HL-60 (cell line): ENCODE measurements at regions not wholly inside any gene's neighbourhood (a gene's known extent, or its start where the extent isn't known, plus 50 kb on each side); places are given as distances from the start of the nearest gene placed in this dataset.

Experiments
- SPI1 ChIP-seq: IDR thresholded peaks from 2 replicates; pipeline ENCODE4 v1.6.1; 2012; ENCODE audit warnings: low read depth, mild to moderate bottlenecking, borderline replicate concordance
- TF ChIP-seq, protein P1 (sequence below): IDR thresholded peaks from one replicate; pipeline ENCODE4 v1.5.1; 2011; ENCODE audit warnings: low read length, control low read depth, inconsistent platforms; ENCODE audit not compliant: insufficient read depth

DNA sequence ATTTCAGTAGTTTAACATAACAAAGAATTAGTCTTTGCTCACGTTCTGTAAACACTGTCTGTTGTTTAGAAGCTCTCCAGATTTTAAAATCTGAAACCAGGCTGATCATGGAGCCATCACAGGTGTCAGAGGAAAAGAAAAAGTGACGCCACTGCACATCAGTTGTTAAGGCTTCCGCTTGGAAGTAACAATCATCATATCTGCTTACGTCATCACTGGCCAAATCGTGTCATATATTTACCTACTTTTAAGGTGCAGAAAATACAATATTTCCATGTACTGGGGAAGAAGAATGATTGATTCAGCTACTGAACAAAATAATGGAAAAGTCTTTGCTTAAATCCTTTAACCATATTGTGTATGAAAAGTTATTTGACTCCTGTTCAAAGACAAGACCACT is 382.6 kb upstream of the MC4R start:
- TF ChIP-seq, protein P1, sequence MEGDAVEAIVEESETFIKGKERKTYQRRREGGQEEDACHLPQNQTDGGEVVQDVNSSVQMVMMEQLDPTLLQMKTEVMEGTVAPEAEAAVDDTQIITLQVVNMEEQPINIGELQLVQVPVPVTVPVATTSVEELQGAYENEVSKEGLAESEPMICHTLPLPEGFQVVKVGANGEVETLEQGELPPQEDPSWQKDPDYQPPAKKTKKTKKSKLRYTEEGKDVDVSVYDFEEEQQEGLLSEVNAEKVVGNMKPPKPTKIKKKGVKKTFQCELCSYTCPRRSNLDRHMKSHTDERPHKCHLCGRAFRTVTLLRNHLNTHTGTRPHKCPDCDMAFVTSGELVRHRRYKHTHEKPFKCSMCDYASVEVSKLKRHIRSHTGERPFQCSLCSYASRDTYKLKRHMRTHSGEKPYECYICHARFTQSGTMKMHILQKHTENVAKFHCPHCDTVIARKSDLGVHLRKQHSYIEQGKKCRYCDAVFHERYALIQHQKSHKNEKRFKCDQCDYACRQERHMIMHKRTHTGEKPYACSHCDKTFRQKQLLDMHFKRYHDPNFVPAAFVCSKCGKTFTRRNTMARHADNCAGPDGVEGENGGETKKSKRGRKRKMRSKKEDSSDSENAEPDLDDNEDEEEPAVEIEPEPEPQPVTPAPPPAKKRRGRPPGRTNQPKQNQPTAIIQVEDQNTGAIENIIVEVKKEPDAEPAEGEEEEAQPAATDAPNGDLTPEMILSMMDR, result no peak
- no peak for TF ChIP-seq SPI1
